GM23338 (cell line): ENCODE measurements at regions not wholly inside any gene's neighbourhood (a gene's known extent, or its start where the extent isn't known, plus 50 kb on each side); places are given as distances from the start of the nearest gene placed in this dataset.

Experiments used
- ATAC-seq: fragments of 200-7000 bp; cut with Tn5 transposase; 3 replicates; pipeline ENCODE4 v1.9.1; 2020
- DNase-seq: peaks from one replicate; pipeline ENCODE4 v3.0.0-alpha.2; 2015; ENCODE audit warnings: low spot score
- H2AFZ ChIP-seq: fragments of 200-600 bp; sonication (generic); 2 replicates; pipeline ENCODE4 v1.8.0; 2016; ENCODE audit warnings: antibody characterized with exemption, mild to moderate bottlenecking, moderate library complexity
- H3F3A ChIP-seq: fragments of 200-600 bp; sonication (generic); replicated peaks from 2 replicates; pipeline ENCODE4 v1.8.0; 2017; ENCODE audit warnings: antibody characterized with exemption, mixed run types, low read depth
- H3K27ac ChIP-seq: fragments of 200-600 bp; sonication (generic); 2 replicates; pipeline ENCODE4 v1.6.1; 2016; ENCODE audit warnings: low read depth
- H3K27me3 ChIP-seq: fragments of 200-600 bp; sonication (generic); 2 replicates; pipeline ENCODE4 v1.8.0; 2016; ENCODE audit warnings: mild to moderate bottlenecking, mixed run types, moderate library complexity; ENCODE audit not compliant: insufficient read depth
- H3K36me3 ChIP-seq: fragments of 200-600 bp; sonication (generic); 2 replicates; pipeline ENCODE4 v1.8.0; 2016; ENCODE audit warnings: mild to moderate bottlenecking; ENCODE audit not compliant: insufficient read depth
- H3K4me1 ChIP-seq: fragments of 200-600 bp; sonication (generic); 2 replicates; pipeline ENCODE4 v1.8.0; 2016; ENCODE audit warnings: mild to moderate bottlenecking, moderate library complexity; ENCODE audit not compliant: insufficient read depth
- H3K4me2 ChIP-seq: fragments of 200-600 bp; sonication (generic); 2 replicates; pipeline ENCODE4 v1.7.1; 2017; ENCODE audit warnings: mixed run types
- H3K4me3 ChIP-seq: fragments of 200-600 bp; sonication (generic); 2 replicates; pipeline ENCODE4 v1.6.1; 2016; ENCODE audit warnings: mixed run types
- H3K79me2 ChIP-seq: fragments of 200-600 bp; sonication (generic); replicated peaks from 2 replicates; pipeline ENCODE4 v1.8.0; 2017; ENCODE audit warnings: mild to moderate bottlenecking; ENCODE audit not compliant: insufficient read depth
- H3K9me2 ChIP-seq: fragments of 200-600 bp; sonication (generic); 2 replicates; pipeline ENCODE4 v1.8.0; 2017; ENCODE audit not compliant: insufficient read depth
- H4K20me1 ChIP-seq: fragments of 200-600 bp; sonication (generic); replicated peaks from 2 replicates; pipeline ENCODE4 v1.8.0; 2017; ENCODE audit warnings: mild to moderate bottlenecking; ENCODE audit not compliant: insufficient read depth
- H3K27ac Mint-ChIP-seq: 2 replicates; pipeline ENCODE4 v1.8.0; 2020; ENCODE audit warnings: inconsistent platforms, mild to moderate bottlenecking, moderate library complexity, mixed read lengths
- H3K27me3 Mint-ChIP-seq: 3 replicates; pipeline ENCODE4 v1.8.0; 2022; ENCODE audit warnings: low read depth, mild to moderate bottlenecking, moderate library complexity, mixed read lengths, inconsistent platforms; ENCODE audit not compliant: insufficient read depth, poor library complexity
- H3K36me3 Mint-ChIP-seq: 3 replicates; pipeline ENCODE4 v1.8.0; 2021; ENCODE audit warnings: low read depth, mild to moderate bottlenecking, inconsistent platforms, moderate library complexity, mixed read lengths
- H3K4me1 Mint-ChIP-seq: 3 replicates; pipeline ENCODE4 v1.8.0; 2020; ENCODE audit warnings: mild to moderate bottlenecking, inconsistent platforms, mixed read lengths
- H3K4me3 Mint-ChIP-seq: 3 replicates; pipeline ENCODE4 v1.8.0; 2021; ENCODE audit warnings: moderate library complexity, mild to moderate bottlenecking, inconsistent platforms, mixed read lengths
- H3K9me3 Mint-ChIP-seq: 3 replicates; pipeline ENCODE4 v1.8.0; 2020; ENCODE audit warnings: moderate library complexity, mild to moderate bottlenecking, inconsistent platforms, mixed read lengths
- CREB1 ChIP-seq: fragments of 250-450 bp; sonication (Bioruptor Pico); IDR thresholded peaks from 2 replicates; pipeline ENCODE4 v1.5.0; 2020; ENCODE audit warnings: low read depth, mild to moderate bottlenecking, moderate library complexity
- CTCF ChIP-seq, 2 experiments: fragments of 200-600 bp in 1 of 2; sonication (generic) in 1 of 2; conservative IDR thresholded peaks; 2 replicates each; pipeline versions ENCODE4 v1.5.1 to v1.6.1; 2016 to 2017; ENCODE audit warnings: antibody characterized with exemption in 2 of 2, low read depth in 2 of 2, mild to moderate bottlenecking in 2 of 2, moderate library complexity in 1 of 2
- ETS1 ChIP-seq: IDR thresholded peaks from 2 replicates; pipeline ENCODE4 v1.6.1; 2016; ENCODE audit warnings: antibody characterized with exemption
- EZH2 ChIP-seq: fragments of 200-600 bp; sonication (generic); IDR thresholded peaks from one replicate; pipeline ENCODE4 v1.8.0; 2017; ENCODE audit warnings: antibody characterized with exemption, mild to moderate bottlenecking, low read depth; ENCODE audit not compliant: unreplicated experiment
- EZH2phosphoT487 ChIP-seq: fragments of 200-600 bp; sonication (generic); IDR thresholded peaks from one replicate; pipeline ENCODE4 v1.8.1; 2018; ENCODE audit warnings: antibody characterized with exemption; ENCODE audit not compliant: unreplicated experiment
- JUNB ChIP-seq: IDR thresholded peaks from one replicate; pipeline ENCODE4 v1.6.1; 2016; ENCODE audit warnings: antibody characterized with exemption; ENCODE audit not compliant: unreplicated experiment
- NANOG ChIP-seq: IDR thresholded peaks from 2 replicates; pipeline ENCODE4 v1.6.1; 2016; ENCODE audit warnings: antibody characterized with exemption, borderline replicate concordance
- POLR2AphosphoS5 ChIP-seq: IDR thresholded peaks from 2 replicates; pipeline ENCODE4 v1.6.1; 2016; ENCODE audit warnings: antibody characterized with exemption, low read depth
- REST ChIP-seq: IDR thresholded peaks from one replicate; pipeline ENCODE4 v1.6.1; 2018; ENCODE audit warnings: antibody characterized with exemption; ENCODE audit not compliant: unreplicated experiment
- STAT1 ChIP-seq: IDR thresholded peaks from one replicate; pipeline ENCODE4 v1.6.1; 2016; ENCODE audit warnings: antibody characterized with exemption; ENCODE audit not compliant: unreplicated experiment
- ZNF114 ChIP-seq: fragments of 250-450 bp; sonication (Bioruptor Pico); IDR thresholded peaks from 2 replicates; pipeline ENCODE4 v1.5.0; 2020; ENCODE audit warnings: mild to moderate bottlenecking, moderate library complexity
- ZNF331 ChIP-seq: fragments of 250-450 bp; sonication (Bioruptor Pico); IDR thresholded peaks from 2 replicates; pipeline ENCODE4 v1.5.0; 2020; ENCODE audit warnings: low read depth, mild to moderate bottlenecking, moderate library complexity
- ZNF462 ChIP-seq: fragments of 250-450 bp; sonication (Bioruptor Pico); IDR thresholded peaks from 2 replicates; pipeline ENCODE4 v1.5.0; 2020; ENCODE audit warnings: mild to moderate bottlenecking, moderate library complexity

GRCh38 chr15:47358876-47359275, 358.4 kb upstream of the SEMA6D start:
- H3F3A ChIP-seq: no peaks in the 10 kb centered on the region
- H3K4me1 ChIP-seq: no peaks in the 10 kb centered on the region
- no peaks in the 10 kb centered on the region for H3K9me2 ChIP-seq
- no peaks in the 10 kb centered on the region for H3K36me3 ChIP-seq
- no peak overlapping the region for H2AFZ ChIP-seq
- Mint-ChIP-seq H3K4me3 (no peak overlapping the region), H3K27me3 (no peaks in the 10 kb centered on the region), H3K27ac (no peak overlapping the region), H3K36me3 (no peaks in the 10 kb centered on the region), H3K4me1 (no peaks in the 10 kb centered on the region), H3K9me3 (no peaks in the 10 kb centered on the region; the same call in 2 of the 3 replicates)
- H3K27me3 ChIP-seq: no peaks in the 10 kb centered on the region
- H4K20me1 ChIP-seq: no peaks in the 10 kb centered on the region
- H3K4me3 ChIP-seq: no peak overlapping the region
- H3K79me2 ChIP-seq: no peaks in the 10 kb centered on the region
- no peak overlapping the region for H3K27ac ChIP-seq
- ATAC-seq (no peak), DNase-seq (no peak)
- TF ChIP-seq NANOG (no peak), ZNF331 (CRISPR knock-in tag) (no peak), REST (no peak), ZNF114 (no peak), ETS1 (no peak), CREB1 (no peak), CTCF (conservative IDR thresholded peaks at IDR 0.05; ENCODE audit: low read depth in 2 of 2) (no peak), STAT1 (no peak), ZNF462 (no peak), EZH2phosphoT487 (no peak), EZH2 (no peak), POLR2AphosphoS5 (no peak), JUNB (no peak)
- H3K4me2 ChIP-seq: no peak overlapping the region
